Neutrophil (primary cell): ENCODE measurements at regions not wholly inside any gene's neighbourhood (a gene's known extent, or its start where the extent isn't known, plus 50 kb on each side); places are given as distances from the start of the nearest gene placed in this dataset.

Experiments used
- H3K27ac ChIP-seq: fragments of 200-600 bp; sonication (generic); 2 replicates; pipeline ENCODE4 v1.5.1; 2016; ENCODE audit warnings: mild to moderate bottlenecking, moderate library complexity
- H3K27me3 ChIP-seq: fragments of 200-600 bp; sonication (generic); 2 replicates; pipeline ENCODE4 v1.6.0; 2016; ENCODE audit warnings: mild to moderate bottlenecking
- H3K36me3 ChIP-seq: fragments of 200-600 bp; sonication (generic); 2 replicates; pipeline ENCODE4 v1.5.1; 2017
- H3K4me1 ChIP-seq, 2 experiments: fragments of 200-600 bp in 1 of 2; sonication (generic) in 1 of 2; 1 replicate in 1 of 2; 2 replicates in 1 of 2; pipeline versions ENCODE4 v1.5.1 to v1.6.1; 2013 to 2016; ENCODE audit warnings: low read depth in 1 of 2, low read length in 1 of 2, mild to moderate bottlenecking in 1 of 2, moderate library complexity in 1 of 2; ENCODE audit not compliant: control insufficient read depth in 1 of 2, insufficient read depth in 1 of 2
- H3K4me3 ChIP-seq, 2 experiments: fragments of 200-600 bp in 1 of 2; sonication (generic) in 1 of 2; 1 replicate in 1 of 2; 2 replicates in 1 of 2; pipeline ENCODE4 v1.5.1; 2013 to 2016; ENCODE audit warnings: low read depth in 1 of 2, low read length in 1 of 2, mild to moderate bottlenecking in 1 of 2, moderate library complexity in 1 of 2
- H3K9me3 ChIP-seq: fragments of 200-600 bp; sonication (generic); 2 replicates; pipeline ENCODE4 v1.5.1; 2016
- CTCF ChIP-seq: fragments of 200-600 bp; sonication (generic); IDR thresholded peaks from 2 replicates; pipeline ENCODE4 v1.5.1; 2016; ENCODE audit warnings: antibody characterized with exemption

GRCh38 chr2:160741815-160742214 lies 248.2 kb upstream of the RBMS1 start:
- Histone ChIP-seq H3K36me3 (no peaks in the 10 kb centered on the region), H3K4me1 (peaks cover 2 to 13% of the 10 kb centered on the region in 2 experiments), H3K4me3 (no peak overlapping the region), H3K27me3 (no peaks in the 10 kb centered on the region), H3K27ac (no peak overlapping the region), H3K9me3 (no peaks in the 10 kb centered on the region)
- TF ChIP-seq CTCF, result no peak

- no peak for TF ChIP-seq CTCF
Measured at GRCh38 chr2:160742667-160743066, 249.1 kb upstream of the RBMS1 start.

GRCh38 chr2:160747501-160748170 lies 254.0 kb upstream of the RBMS1 start:
- H3K4me3 ChIP-seq, result no peak overlapping the region
- no peaks in the 10 kb centered on the region for H3K4me1 ChIP-seq
- H3K9me3 ChIP-seq, result no peaks in the 10 kb centered on the region
- no peaks in the 10 kb centered on the region for H3K27me3 ChIP-seq
- no peak overlapping the region for H3K27ac ChIP-seq
- no peak for TF ChIP-seq CTCF
- no peaks in the 10 kb centered on the region for H3K36me3 ChIP-seq

More at GRCh38 chr2:160742667-160743066, 249.1 kb upstream of the RBMS1 start:
- Histone ChIP-seq H3K36me3 (no peaks in the 10 kb centered on the region), H3K27ac (no peak overlapping the region), H3K27me3 (no peaks in the 10 kb centered on the region), H3K4me3 (no peak overlapping the region), H3K4me1 (peaks cover 0 to 8% of the 10 kb centered on the region in 2 experiments), H3K9me3 (no peaks in the 10 kb centered on the region)

GRCh38 chr2:160751021-160751420 lies 257.4 kb upstream of the RBMS1 start:
- Histone ChIP-seq H3K9me3 (no peaks in the 10 kb centered on the region), H3K36me3 (no peaks in the 10 kb centered on the region), H3K4me1 (no peaks in the 10 kb centered on the region), H3K4me3 (no peak overlapping the region), H3K27ac (no peak overlapping the region), H3K27me3 (no peaks in the 10 kb centered on the region)
- no peak for TF ChIP-seq CTCF

- H3K4me3 ChIP-seq, result no peak overlapping the region
- H3K27me3 ChIP-seq, result no peaks in the 10 kb centered on the region
- no peak for TF ChIP-seq CTCF
- no peaks in the 10 kb centered on the region for H3K9me3 ChIP-seq
- H3K27ac ChIP-seq, result no peak overlapping the region
- H3K4me1 ChIP-seq, result no peaks in the 10 kb centered on the region
- H3K36me3 ChIP-seq, result no peaks in the 10 kb centered on the region
Measured at GRCh38 chr2:160752475-160753330, 259.1 kb upstream of the RBMS1 start.
